B cell (primary cell): ENCODE measurements at regions not wholly inside any gene's neighbourhood (a gene's known extent, or its start where the extent isn't known, plus 50 kb on each side); places are given as distances from the start of the nearest gene placed in this dataset.

Source experiments
- ATAC-seq: fragments of 200-7000 bp; cut with Tn5 transposase; one replicate; pipeline ENCODE4 v1.10.0; 2021; ENCODE audit warnings: low read depth, mild to moderate bottlenecking, moderate number of reproducible peaks, moderate library complexity
- CTCF ChIA-PET: fragments of 350-600 bp; sonication (Branson Sonifier 250); formaldehyde crosslinking; loops from one replicate; lab custom pipeline; 2021; ENCODE audit warnings: antibody characterized with exemption, inconsistent platforms; lab: Charles Lee
- POLR2A ChIA-PET: fragments of 350-600 bp; sonication (Branson Sonifier 250); formaldehyde crosslinking; loops from one replicate; lab custom pipeline; 2021; ENCODE audit warnings: antibody characterized with exemption; lab: Charles Lee
- DNase-seq: peaks from one replicate; pipeline ENCODE4 v3.0.0; 2013
- H2AFZ ChIP-seq: 2 replicates; pipeline ENCODE4 v1.6.1; 2012; ENCODE audit warnings: mild to moderate bottlenecking, low read depth, low read length; ENCODE audit not compliant: insufficient read depth, poor library complexity, severe bottlenecking
- H3K27ac ChIP-seq, 2 donors: 1 replicate in 1 of 2; 2 replicates in 1 of 2; pipeline ENCODE4 v1.5.1; 2012 to 2013; ENCODE audit warnings: low read length in 2 of 2, mild to moderate bottlenecking in 2 of 2, moderate library complexity in 1 of 2
- H3K27me3 ChIP-seq, 4 experiments: fragments of 200-600 bp in 1 of 4; sonication (generic) in 1 of 4; replicated peaks in 1 of 4; 1 replicate in 2 of 4; 2 replicates in 2 of 4; pipeline versions ENCODE4 v1.6.1 to v1.7.0; 2013 to 2016; ENCODE audit warnings: low read length in 3 of 4, mild to moderate bottlenecking in 2 of 4, mixed read lengths in 1 of 4, moderate library complexity in 1 of 4; ENCODE audit not compliant: insufficient read depth in 4 of 4, control insufficient read depth in 3 of 4; ENCODE audit errors: control extremely low read depth in 1 of 4
- H3K36me3 ChIP-seq, 2 experiments: replicated peaks in 1 of 2; 1 replicate in 1 of 2; 2 replicates in 1 of 2; pipeline versions ENCODE4 v1.6.1 to v1.7.1; 2013; ENCODE audit warnings: low read length in 1 of 2; ENCODE audit not compliant: insufficient read depth in 2 of 2, control insufficient read depth in 1 of 2; ENCODE audit errors: control extremely low read depth in 1 of 2, extremely low read depth in 1 of 2
- H3K4me1 ChIP-seq, 2 donors: fragments of 200-600 bp in 1 of 2; sonication (generic) in 1 of 2; 1 replicate in 1 of 2; 2 replicates in 1 of 2; pipeline versions ENCODE4 v1.5.1 to v1.6.1; 2013 to 2017; ENCODE audit warnings: low read length in 2 of 2; ENCODE audit not compliant: control insufficient read depth in 2 of 2, insufficient read depth in 2 of 2
- H3K4me2 ChIP-seq: replicated peaks from 2 replicates; pipeline ENCODE3; 2012; ENCODE audit warnings: mild to moderate bottlenecking, low read depth, low read length; ENCODE audit not compliant: poor library complexity, severe bottlenecking
- H3K4me3 ChIP-seq, 5 experiments: fragments of 200-600 bp in 1 of 5; sonication (generic) in 1 of 5; 1 replicate in 3 of 5; 2 replicates in 2 of 5; pipeline versions ENCODE4 v1.5.1 to v1.7.0; 2011 to 2016; ENCODE audit warnings: low read length in 4 of 5, mild to moderate bottlenecking in 4 of 5, low read depth in 2 of 5, control low read depth in 1 of 5, moderate library complexity in 1 of 5; ENCODE audit not compliant: insufficient read depth in 1 of 5; ENCODE audit errors: control extremely low read depth in 1 of 5, extremely low read depth in 1 of 5
- H3K79me2 ChIP-seq: fragments of 200-600 bp; sonication (generic); one replicate; pipeline ENCODE4 v1.6.0; 2016; ENCODE audit warnings: low read length; ENCODE audit not compliant: control insufficient read depth, insufficient read depth
- H3K9ac ChIP-seq: fragments of 200-600 bp; sonication (generic); 2 replicates; pipeline ENCODE4 v1.6.1; 2017; ENCODE audit warnings: mild to moderate bottlenecking, low read length, moderate library complexity
- H3K9me3 ChIP-seq, 3 donors: one replicate each; pipeline versions ENCODE4 v1.6.1 to v1.7.1; 2013; ENCODE audit warnings: low read length in 2 of 3; ENCODE audit not compliant: control insufficient read depth in 2 of 3, insufficient read depth in 1 of 3; ENCODE audit errors: control extremely low read depth in 1 of 3
- H4K20me1 ChIP-seq: 2 replicates; pipeline ENCODE4 v1.6.0; 2012; ENCODE audit warnings: mild to moderate bottlenecking, low read length; ENCODE audit not compliant: insufficient read depth, control insufficient read depth, poor library complexity, severe bottlenecking
- H3K27ac Mint-ChIP-seq: one replicate; pipeline ENCODE4 v1.8.0; 2021; ENCODE audit warnings: mixed read lengths
- H3K27me3 Mint-ChIP-seq: one replicate; pipeline ENCODE4 v1.8.0; 2021; ENCODE audit warnings: mixed read lengths
- H3K4me1 Mint-ChIP-seq: one replicate; pipeline ENCODE4 v1.8.0; 2021; ENCODE audit warnings: mixed read lengths
- H3K4me3 Mint-ChIP-seq: one replicate; pipeline ENCODE4 v1.8.0; 2021; ENCODE audit warnings: mixed read lengths
- H3K9me3 Mint-ChIP-seq: one replicate; pipeline ENCODE4 v1.8.0; 2022; ENCODE audit warnings: mixed read lengths; ENCODE audit not compliant: insufficient read depth
- CTCF ChIP-seq: fragments of 200-600 bp; IDR thresholded peaks from one replicate; pipeline ENCODE4 v1.8.0; 2022; ENCODE audit warnings: antibody characterized with exemption, mild to moderate bottlenecking
- EZH2 ChIP-seq: IDR thresholded peaks from 2 replicates; pipeline ENCODE4 v1.6.1; 2012; ENCODE audit warnings: borderline replicate concordance, low read depth, mild to moderate bottlenecking, moderate library complexity, low read length; ENCODE audit not compliant: insufficient read depth, poor library complexity, severe bottlenecking
- WGBS: methylation state at CpG from one replicate; pipeline ENCODE4 v1.1.5; 2013; ENCODE audit warnings: missing lambda C conversion rate; ENCODE audit not compliant: insufficient coverage; 5-methylcytosine and 5-hydroxymethylcytosine counted together
- intact Hi-C: fragments of 100-400 bp; cut with micrococcal nuclease; formaldehyde crosslinking; loops from one replicate; pipeline ENCODE4 v1.10.0; 2022

DNA sequence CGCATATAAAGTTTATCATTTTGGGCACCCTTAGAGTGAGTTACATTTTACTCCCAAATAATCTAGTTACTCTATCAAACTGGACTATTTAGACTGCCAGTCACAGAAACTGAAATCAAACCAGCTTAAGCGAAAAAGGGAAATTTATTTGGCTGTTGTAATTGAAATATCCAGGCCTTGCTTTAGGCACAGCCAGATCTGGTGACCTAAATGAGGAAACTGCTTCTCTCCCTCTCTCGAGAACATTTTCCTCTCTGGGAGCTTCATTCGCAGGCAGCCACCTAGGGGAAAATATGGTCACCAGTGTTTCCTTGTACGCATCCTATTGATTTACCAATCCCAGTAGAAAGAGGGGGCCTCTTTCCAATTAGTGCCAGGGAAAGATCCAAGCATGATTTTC lies 175.3 kb upstream of the MITF start:
- no peak overlapping the region for H3K27ac Mint-ChIP-seq
- no peak for ATAC-seq

DNA sequence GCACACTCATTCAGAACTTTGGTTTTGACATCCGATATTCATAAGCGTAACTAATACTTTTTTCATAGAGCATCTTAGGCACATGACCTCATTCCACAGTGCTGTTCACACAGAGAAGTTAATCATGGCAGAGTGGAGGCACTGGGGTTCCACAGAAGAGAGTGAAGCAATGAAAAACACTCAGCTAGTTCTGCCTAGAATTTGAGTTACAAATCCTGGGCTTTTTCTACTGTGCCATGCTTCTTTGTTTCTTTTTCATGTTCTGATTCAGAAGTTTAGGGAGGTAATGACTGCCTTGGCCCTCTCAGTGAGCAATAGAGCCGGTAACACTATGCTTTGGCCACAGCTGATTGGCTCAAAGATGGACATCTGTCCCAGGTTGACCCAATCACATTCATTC lies 176.1 kb upstream of the MITF start:
- Histone ChIP-seq H3K4me3 (no peak overlapping the region), H3K4me1 (no peaks in the 10 kb centered on the region), H3K9ac (no peak overlapping the region), H3K36me3 (no peaks in the 10 kb centered on the region), H3K27ac (no peak overlapping the region), H3K4me2 (no peak overlapping the region), H3K9me3 (no peaks in the 10 kb centered on the region), H2AFZ (no peak overlapping the region), H3K27me3 (no peaks in the 10 kb centered on the region), H3K79me2 (no peaks in the 10 kb centered on the region), H4K20me1 (no peaks in the 10 kb centered on the region)
- ChIA-PET POLR2A (no interaction called here), CTCF (no interaction called here)
- 89% methylated on average over 3 of the region's 3 CpGs for WGBS
- H3K4me3 Mint-ChIP-seq, result no peak overlapping the region
- no peak for ATAC-seq
- H3K27me3 Mint-ChIP-seq, result peaks cover 9% of the 10 kb centered on the region
- intact Hi-C loops, result no loop called here
- no peaks in the 10 kb centered on the region for H3K9me3 Mint-ChIP-seq
- no peak overlapping the region for H3K27ac Mint-ChIP-seq
- H3K4me1 Mint-ChIP-seq, result no peaks in the 10 kb centered on the region
- no peak for DNase-seq
- TF ChIP-seq CTCF, result no peak
- no peak for TF ChIP-seq EZH2

More for the DNA sequence above, 175.3 kb upstream of the MITF start:
- Mint-ChIP-seq H3K9me3 (no peaks in the 10 kb centered on the region), H3K4me3 (no peak overlapping the region), H3K27me3 (peaks cover 9% of the 10 kb centered on the region), H3K4me1 (no peaks in the 10 kb centered on the region)
- no peaks in the 10 kb centered on the region for H3K9me3 ChIP-seq
- no peak for DNase-seq
- ChIA-PET CTCF (no interaction called here), POLR2A (no interaction called here)
- WGBS, result 94% methylated on average over 3 of the region's 5 CpGs
- TF ChIP-seq EZH2 (no peak), CTCF (no peak)
- H4K20me1 ChIP-seq, result no peaks in the 10 kb centered on the region
- H3K9ac ChIP-seq, result no peak overlapping the region
- no peak overlapping the region for H3K4me2 ChIP-seq
- no peak overlapping the region for H2AFZ ChIP-seq
- no peaks in the 10 kb centered on the region for H3K27me3 ChIP-seq
- H3K36me3 ChIP-seq, result no peaks in the 10 kb centered on the region
- no peaks in the 10 kb centered on the region for H3K79me2 ChIP-seq
- H3K4me3 ChIP-seq, result no peak overlapping the region
- intact Hi-C loops, result no loop called here
- no peak overlapping the region for H3K27ac ChIP-seq
- no peaks in the 10 kb centered on the region for H3K4me1 ChIP-seq
